ENCODE measurements at regions not wholly inside any gene's neighbourhood (a gene's known extent, or its start where the extent isn't known, plus 50 kb on each side); places are given as distances from the start of the nearest gene placed in this dataset.

DNA sequence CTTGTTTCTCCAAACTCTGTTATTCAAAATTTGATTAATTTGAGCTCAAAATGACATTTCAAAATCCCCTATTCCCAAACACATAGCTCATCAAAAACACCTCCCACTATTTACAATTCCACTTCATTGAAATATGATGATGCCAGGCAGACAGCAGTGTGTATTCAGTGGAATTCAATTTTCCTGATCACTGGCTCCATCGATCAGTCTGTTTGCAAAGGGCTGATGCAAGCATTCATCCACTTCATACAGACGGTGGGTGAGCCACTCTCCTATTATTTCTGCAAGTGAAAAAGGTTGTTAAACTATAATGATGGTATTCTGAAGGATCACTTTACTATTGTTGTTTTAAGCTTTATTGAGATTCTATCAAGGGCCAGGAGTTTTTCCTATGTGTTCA is 90.7 kb downstream of the RTP4 start:
- Histone ChIP-seq H3K36me3 (ENCODE audit: control insufficient read depth in 2 of 2, insufficient read depth in 1 of 2, low read length in 2 of 2) (no peaks in the 10 kb centered on the region), H3K4me3 (ENCODE audit: low read depth, low read length) (no peak overlapping the region), H3K27ac (ENCODE audit: extremely low read depth, low read depth, low read length) (no peak overlapping the region), H3K9me3 (ENCODE audit: control insufficient read depth, insufficient read depth, low read depth, low read length) (no peaks in the 10 kb centered on the region), H3K4me1 (ENCODE audit: control insufficient read depth, insufficient read depth, low read length) (no peaks in the 10 kb centered on the region)
- ChIA-PET POLR2A (no interaction called here), CTCF (no interaction called here)
- peak; percentile 40; the same call in 1 of the 2 replicates for TF ChIP-seq PRDM6 (tag by site-specific recombination; IDR thresholded peaks at IDR 0.05)
- TF ChIP-seq, protein P1, sequence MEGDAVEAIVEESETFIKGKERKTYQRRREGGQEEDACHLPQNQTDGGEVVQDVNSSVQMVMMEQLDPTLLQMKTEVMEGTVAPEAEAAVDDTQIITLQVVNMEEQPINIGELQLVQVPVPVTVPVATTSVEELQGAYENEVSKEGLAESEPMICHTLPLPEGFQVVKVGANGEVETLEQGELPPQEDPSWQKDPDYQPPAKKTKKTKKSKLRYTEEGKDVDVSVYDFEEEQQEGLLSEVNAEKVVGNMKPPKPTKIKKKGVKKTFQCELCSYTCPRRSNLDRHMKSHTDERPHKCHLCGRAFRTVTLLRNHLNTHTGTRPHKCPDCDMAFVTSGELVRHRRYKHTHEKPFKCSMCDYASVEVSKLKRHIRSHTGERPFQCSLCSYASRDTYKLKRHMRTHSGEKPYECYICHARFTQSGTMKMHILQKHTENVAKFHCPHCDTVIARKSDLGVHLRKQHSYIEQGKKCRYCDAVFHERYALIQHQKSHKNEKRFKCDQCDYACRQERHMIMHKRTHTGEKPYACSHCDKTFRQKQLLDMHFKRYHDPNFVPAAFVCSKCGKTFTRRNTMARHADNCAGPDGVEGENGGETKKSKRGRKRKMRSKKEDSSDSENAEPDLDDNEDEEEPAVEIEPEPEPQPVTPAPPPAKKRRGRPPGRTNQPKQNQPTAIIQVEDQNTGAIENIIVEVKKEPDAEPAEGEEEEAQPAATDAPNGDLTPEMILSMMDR (tag by site-specific recombination; IDR thresholded peaks at IDR 0.05): no peak
- TF ChIP-seq ZBTB17 (tag by site-specific recombination; IDR thresholded peaks at IDR 0.05): 0 out of 2 replicates have a peak, but pooled peaks have one; percentile 20

GRCh38 chr3:187458383-187458782 is 90.2 kb downstream of the RTP4 start:
- POLR2A ChIA-PET: no interaction called here
- no peak overlapping the region for H3K4me3 ChIP-seq (ENCODE audit: low read depth, low read length)
- no peaks in the 10 kb centered on the region for H3K4me1 ChIP-seq (ENCODE audit: control insufficient read depth, insufficient read depth, low read length)
- no peaks in the 10 kb centered on the region for H3K36me3 ChIP-seq (ENCODE audit: control insufficient read depth in 2 of 2, insufficient read depth in 1 of 2, low read length in 2 of 2)
- H3K27ac ChIP-seq (ENCODE audit: extremely low read depth, low read depth, low read length): no peak overlapping the region
- TF ChIP-seq SCRT1 (tag by site-specific recombination; IDR thresholded peaks at IDR 0.05; ENCODE audit: borderline replicate concordance) (no peak), ZBTB7A (tag by site-specific recombination; IDR thresholded peaks at IDR 0.05; ENCODE audit: low read depth) (no peak), ZNF654 (tag by site-specific recombination; IDR thresholded peaks at IDR 0.05; ENCODE audit: low read depth) (no peak), ZNF18 (tag by site-specific recombination; IDR thresholded peaks at IDR 0.05) (no peak)
- CTCF ChIA-PET: no interaction called here
- no peaks in the 10 kb centered on the region for H3K9me3 ChIP-seq (ENCODE audit: control insufficient read depth, insufficient read depth, low read depth, low read length)

- TF ChIP-seq FEZF1 (tag by site-specific recombination; IDR thresholded peaks at IDR 0.05) (peak; percentile 46), TCF7L2 (IDR thresholded peaks at IDR 0.05; ENCODE audit: borderline replicate concordance, low read depth, low read length) (no peak)
- H3K9me3 ChIP-seq (ENCODE audit: control insufficient read depth, insufficient read depth, low read depth, low read length): no peaks in the 10 kb centered on the region
- H3K36me3 ChIP-seq (ENCODE audit: control insufficient read depth in 2 of 2, insufficient read depth in 1 of 2, low read length in 2 of 2): no peaks in the 10 kb centered on the region
- H3K4me1 ChIP-seq (ENCODE audit: control insufficient read depth, insufficient read depth, low read length): no peaks in the 10 kb centered on the region
- H3K4me3 ChIP-seq (ENCODE audit: low read depth, low read length): no peak overlapping the region
- no peak overlapping the region for H3K27ac ChIP-seq (ENCODE audit: extremely low read depth, low read depth, low read length)
- CTCF ChIA-PET: interaction anchor here (0.7 kb wide), 1 partner anchor 155 kb away, joined by 3 read pairs; no protein-coding TSS in a partner anchor
- POLR2A ChIA-PET: no interaction called here
Measured at GRCh38 chr3:187456250-187456649, 88.1 kb downstream of the RTP4 start.

- ChIA-PET POLR2A (no interaction called here), CTCF (no interaction called here)
- no peak overlapping the region for H3K27ac ChIP-seq (ENCODE audit: extremely low read depth, low read depth, low read length)
- no peak overlapping the region for H3K4me3 ChIP-seq (ENCODE audit: low read depth, low read length)
- no peak for TF ChIP-seq ZNF274 (IDR thresholded peaks at IDR 0.05; ENCODE audit: low read length)
- no peak for TF ChIP-seq ZNF274 (tag by site-specific recombination; IDR thresholded peaks at IDR 0.05; ENCODE audit: borderline replicate concordance)
- TF ChIP-seq ZSCAN30 (tag by site-specific recombination; IDR thresholded peaks at IDR 0.05): no peak
- TF ChIP-seq ZBTB7A (tag by site-specific recombination; IDR thresholded peaks at IDR 0.05; ENCODE audit: low read depth): no peak
- no peak for TF ChIP-seq ZNF19 (tag by site-specific recombination; IDR thresholded peaks at IDR 0.05; ENCODE audit: low read depth)
- no peak for TF ChIP-seq ZNF138 (tag by site-specific recombination; IDR thresholded peaks at IDR 0.05; ENCODE audit: borderline replicate concordance)
- no peak for TF ChIP-seq ZNF600 (tag by site-specific recombination; IDR thresholded peaks at IDR 0.05)
- no peak for TF ChIP-seq GLI4 (tag by site-specific recombination; IDR thresholded peaks at IDR 0.05)
- no peak for TF ChIP-seq ZSCAN16 (tag by site-specific recombination; IDR thresholded peaks at IDR 0.05)
- no peak for TF ChIP-seq ZNF701 (tag by site-specific recombination; IDR thresholded peaks at IDR 0.05)
- TF ChIP-seq ZNF239 (tag by site-specific recombination; IDR thresholded peaks at IDR 0.05): no peak
- no peak for TF ChIP-seq ZNF837 (tag by site-specific recombination; IDR thresholded peaks at IDR 0.05)
- no peak for TF ChIP-seq KLF7 (tag by site-specific recombination; IDR thresholded peaks at IDR 0.05; ENCODE audit: borderline replicate concordance)
- H3K4me1 ChIP-seq (ENCODE audit: control insufficient read depth, insufficient read depth, low read length): no peaks in the 10 kb centered on the region
- H3K36me3 ChIP-seq (ENCODE audit: control insufficient read depth in 2 of 2, insufficient read depth in 1 of 2, low read length in 2 of 2): no peaks in the 10 kb centered on the region
- no peaks in the 10 kb centered on the region for H3K9me3 ChIP-seq (ENCODE audit: control insufficient read depth, insufficient read depth, low read depth, low read length)
Measured at GRCh38 chr3:187454085-187454815, 86.1 kb downstream of the RTP4 start.

All from HEK293 (cell line).